ENCODE measurements at regions not wholly inside any gene's neighbourhood (a gene's known extent, or its start where the extent isn't known, plus 50 kb on each side); places are given as distances from the start of the nearest gene placed in this dataset.

DNA sequence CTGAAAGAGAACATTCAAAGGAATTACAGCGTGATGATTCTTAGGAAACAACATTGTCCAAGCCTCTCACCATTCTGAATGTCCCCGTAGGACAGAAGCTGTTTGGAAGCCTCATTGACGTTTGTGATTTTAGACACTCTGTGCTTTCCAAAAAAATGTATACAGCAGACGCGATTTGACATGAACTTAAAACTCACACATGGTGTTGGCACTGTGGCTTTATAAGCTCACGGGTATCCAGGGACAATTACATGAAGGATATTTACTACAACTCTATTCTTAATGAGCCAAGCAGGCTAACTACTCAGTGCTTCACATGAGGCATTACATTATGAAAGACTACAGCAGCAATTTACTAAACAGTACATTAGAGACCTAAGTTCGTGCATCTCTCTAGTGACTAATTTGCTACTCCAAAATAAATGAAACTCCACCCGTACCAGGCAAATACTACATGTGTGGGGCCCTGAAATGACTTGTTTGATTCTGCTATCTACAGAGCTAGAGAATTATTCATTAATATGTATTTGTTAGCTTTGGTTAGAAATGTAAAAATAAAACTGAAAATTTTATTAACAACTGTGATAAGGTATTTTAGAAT, 620.7 kb downstream of the SPRY1 start:
- H3K36me3 ChIP-seq, result no peaks in the 10 kb centered on the region

DNA sequence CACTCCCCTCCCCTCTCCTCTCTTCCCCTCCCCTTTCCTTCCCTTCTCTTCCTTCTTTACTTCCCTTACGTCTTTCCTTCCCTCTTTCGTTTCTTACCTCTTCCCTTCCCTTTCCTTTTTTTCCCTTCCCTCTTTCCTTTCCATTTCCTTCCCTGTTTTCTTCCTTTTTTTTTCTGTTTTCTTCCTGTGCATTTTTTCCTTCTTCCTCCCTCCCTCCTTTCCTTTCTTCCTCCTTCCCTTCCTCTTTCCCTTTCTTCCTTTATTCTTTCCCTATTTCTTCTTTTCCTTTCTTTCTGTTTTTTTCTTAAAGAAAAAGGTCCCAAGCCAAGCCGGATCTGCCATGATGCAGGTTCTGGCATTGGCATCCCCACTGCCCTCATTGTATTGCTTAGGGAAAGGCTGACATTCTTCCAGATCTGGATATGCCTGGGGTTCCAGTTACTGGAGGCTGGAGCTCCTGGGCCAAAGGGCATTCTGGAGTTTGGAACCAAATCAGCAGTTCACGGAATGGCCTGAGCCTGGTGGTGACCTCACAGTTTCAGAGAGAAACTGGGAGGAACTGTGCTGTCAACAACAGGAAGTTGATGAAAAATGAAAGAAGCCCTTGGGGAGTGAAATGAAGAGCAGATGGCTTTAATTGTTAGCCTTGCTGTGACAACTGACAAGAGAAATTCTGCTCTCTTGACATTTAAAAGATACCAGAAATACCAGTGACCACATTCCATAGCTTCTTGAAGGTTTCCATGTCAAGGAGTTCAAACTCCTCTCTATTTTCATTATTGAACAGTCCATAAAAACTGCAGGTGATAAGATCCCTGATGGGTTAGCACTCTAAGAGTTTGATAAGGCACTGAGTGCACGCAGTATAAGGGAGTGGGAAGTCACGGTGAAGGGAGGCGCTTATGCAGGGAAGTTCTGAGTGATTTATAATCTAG, 622.1 kb downstream of the SPRY1 start:
- H3K36me3 ChIP-seq, result no peaks in the 10 kb centered on the region
- peak; percentile 0 for DNase-seq
- no peak overlapping the region for H3K4me3 ChIP-seq
- H3K9me3 ChIP-seq, result no peaks in the 10 kb centered on the region
- no peaks in the 10 kb centered on the region for H3K27me3 ChIP-seq

More for the DNA sequence above, 620.7 kb downstream of the SPRY1 start:
- DNase-seq, result no peak
- Histone ChIP-seq H3K27me3 (no peaks in the 10 kb centered on the region), H3K9me3 (no peaks in the 10 kb centered on the region), H3K4me3 (no peak overlapping the region)

DNA sequence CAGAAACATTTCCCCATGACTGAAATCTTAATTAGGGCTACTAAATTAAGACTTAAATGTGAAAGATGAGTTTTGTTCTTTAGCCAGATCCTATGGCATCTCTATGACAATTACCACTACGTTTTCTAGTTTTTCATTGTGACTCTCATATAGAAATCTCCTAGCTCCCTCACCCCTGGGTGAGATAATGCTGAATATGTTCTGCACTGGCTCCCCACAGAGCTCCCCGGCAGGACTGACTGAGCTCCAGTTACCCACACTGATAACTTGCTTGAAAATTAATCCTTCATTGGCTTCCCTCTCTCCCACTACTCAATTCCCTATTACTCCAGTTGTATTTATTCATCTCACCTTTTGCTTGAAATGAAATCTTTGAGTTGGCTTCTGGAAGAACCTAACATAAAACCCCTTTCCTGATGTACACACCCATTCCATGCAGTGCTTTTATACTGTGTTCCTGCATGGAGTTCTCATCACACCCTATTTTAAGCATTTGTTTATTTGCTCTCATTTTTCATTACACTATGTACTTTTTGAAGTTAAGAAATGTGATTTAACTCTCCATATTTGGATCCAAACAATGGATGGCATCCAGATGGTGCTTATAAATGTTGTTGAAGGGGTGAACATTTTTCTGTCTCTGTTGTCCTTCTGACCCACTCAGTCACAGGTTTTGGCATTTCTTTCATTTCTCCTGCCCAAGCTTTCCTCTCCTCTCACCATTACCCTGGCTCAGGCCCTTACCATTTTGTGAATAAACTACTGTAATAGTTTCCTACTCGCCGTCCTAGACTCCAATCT, 623.4 kb downstream of the SPRY1 start:
- Histone ChIP-seq H3K4me3 (no peak overlapping the region), H3K27me3 (no peaks in the 10 kb centered on the region), H3K9me3 (no peaks in the 10 kb centered on the region), H3K36me3 (no peaks in the 10 kb centered on the region)
- DNase-seq, result no peak

DNA sequence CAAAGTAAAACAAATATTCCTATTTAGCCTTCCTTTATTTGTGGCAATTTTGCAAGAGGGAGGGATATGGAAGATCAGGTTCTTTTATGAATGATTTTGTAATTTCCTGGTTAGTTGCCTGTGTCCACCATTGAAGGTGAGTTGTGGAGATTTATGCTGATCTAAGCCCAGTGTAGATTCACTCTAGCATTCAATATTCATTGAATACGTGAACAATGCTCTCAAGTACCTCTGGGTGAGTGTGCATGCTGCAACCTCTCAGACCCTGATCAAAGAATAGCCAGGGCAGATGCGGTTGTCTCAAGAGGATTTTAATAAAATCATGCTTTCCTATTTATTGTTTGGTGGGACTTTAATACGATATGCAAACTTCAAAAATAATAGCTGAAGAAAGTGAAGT, 628.4 kb downstream of the SPRY1 start:
- H3K4me3 ChIP-seq, result no peak overlapping the region
- H3K27me3 ChIP-seq, result no peaks in the 10 kb centered on the region

DNA sequence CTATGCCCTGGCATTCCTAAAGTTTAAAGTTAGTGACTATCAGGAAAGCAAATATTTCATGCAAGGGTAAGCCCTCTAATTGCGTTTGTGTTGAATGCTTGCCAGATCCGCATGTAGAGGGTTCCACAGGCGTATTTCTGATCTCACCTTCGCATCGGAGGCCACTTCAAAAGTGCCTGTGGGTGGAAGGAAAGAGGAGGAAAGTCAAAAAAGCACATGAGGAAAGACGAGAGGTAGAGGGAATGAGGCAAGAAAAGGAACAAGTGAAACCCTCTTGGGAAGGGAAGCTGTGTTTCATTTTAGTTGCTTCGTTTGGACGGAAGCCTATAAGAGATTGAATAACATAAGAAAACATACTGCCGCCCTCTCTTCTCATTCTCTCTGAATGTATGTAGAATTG, 628.8 kb downstream of the SPRY1 start:
- Histone ChIP-seq H3K9me3 (no peaks in the 10 kb centered on the region), H3K36me3 (no peaks in the 10 kb centered on the region), H3K27me3 (no peaks in the 10 kb centered on the region), H3K4me3 (no peak overlapping the region)
- no peak for DNase-seq

More for the DNA sequence above, 628.4 kb downstream of the SPRY1 start:
- Histone ChIP-seq H3K36me3 (no peaks in the 10 kb centered on the region), H3K9me3 (no peaks in the 10 kb centered on the region)
- DNase-seq, result no peak

GRCh38 chr4:124028182-124028581, 631.6 kb downstream of the SPRY1 start:
- no peak overlapping the region for H3K4me3 ChIP-seq
- H3K36me3 ChIP-seq, result no peaks in the 10 kb centered on the region
- H3K27me3 ChIP-seq, result no peaks in the 10 kb centered on the region
- no peaks in the 10 kb centered on the region for H3K9me3 ChIP-seq
- DNase-seq, result no peak

- H3K4me3 ChIP-seq, result no peak overlapping the region
- H3K27me3 ChIP-seq, result no peaks in the 10 kb centered on the region
- no peaks in the 10 kb centered on the region for H3K36me3 ChIP-seq
- DNase-seq, result no peak
- no peaks in the 10 kb centered on the region for H3K9me3 ChIP-seq
Measured at GRCh38 chr4:124030147-124030546, 633.6 kb downstream of the SPRY1 start.

GRCh38 chr4:124032035-124032434, 635.4 kb downstream of the SPRY1 start:
- no peak overlapping the region for H3K4me3 ChIP-seq
- H3K36me3 ChIP-seq, result no peaks in the 10 kb centered on the region
- no peaks in the 10 kb centered on the region for H3K27me3 ChIP-seq
- no peak for DNase-seq
- no peaks in the 10 kb centered on the region for H3K9me3 ChIP-seq

DNA sequence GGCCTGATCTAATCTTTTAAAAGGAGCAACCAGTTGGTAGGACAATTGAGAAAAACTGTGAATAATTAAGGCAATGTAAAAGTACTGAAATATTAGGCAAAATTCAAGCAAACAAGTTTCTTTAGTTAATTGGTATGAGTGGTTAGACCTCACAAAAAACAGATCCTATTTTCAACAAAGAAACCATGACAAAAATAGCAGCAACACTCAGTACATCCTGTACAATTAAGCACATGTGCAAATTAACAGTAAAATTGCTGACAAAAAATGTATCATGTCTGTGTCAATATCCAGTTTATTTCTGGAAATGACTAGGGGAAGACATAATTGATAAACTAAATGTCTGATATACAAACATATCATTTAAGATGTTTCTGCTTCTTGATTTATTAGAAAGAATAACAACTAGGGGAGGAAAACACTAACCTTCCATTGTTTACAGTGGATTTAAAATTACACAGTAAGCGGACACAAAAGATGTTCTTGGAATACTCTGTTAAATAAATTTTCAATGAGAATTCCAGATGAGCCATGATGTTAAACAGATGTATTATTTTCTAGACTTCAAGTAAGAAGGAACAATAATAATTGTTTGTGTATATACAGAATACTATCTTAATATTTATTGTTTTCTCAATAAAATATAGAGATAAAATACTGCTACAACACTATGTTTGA, 638.9 kb downstream of the SPRY1 start:
- no peaks in the 10 kb centered on the region for H3K36me3 ChIP-seq
- H3K27me3 ChIP-seq, result no peaks in the 10 kb centered on the region
- no peak overlapping the region for H3K4me3 ChIP-seq
- no peaks in the 10 kb centered on the region for H3K9me3 ChIP-seq
- no peak for DNase-seq

DNA sequence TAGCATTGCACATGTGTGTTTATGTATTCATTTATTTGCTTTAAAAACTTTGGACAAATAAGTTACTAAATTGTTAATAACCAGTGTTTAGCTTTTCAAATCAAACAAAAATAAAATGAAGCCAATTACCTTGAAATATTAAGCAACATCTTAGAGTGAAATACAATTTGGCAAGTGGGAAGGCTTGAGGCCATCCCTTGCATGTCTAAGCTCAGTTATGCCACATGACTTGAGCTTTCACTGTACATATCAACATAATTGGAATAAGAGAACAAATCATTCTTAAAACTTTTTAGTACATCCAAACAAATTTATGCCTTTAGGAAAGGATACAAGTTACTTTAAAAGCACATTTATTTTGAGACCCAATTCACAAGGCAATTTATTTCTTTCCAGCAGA, 640.6 kb downstream of the SPRY1 start:
- no peak overlapping the region for H3K4me3 ChIP-seq
- no peaks in the 10 kb centered on the region for H3K27me3 ChIP-seq
- no peak for DNase-seq
- H3K9me3 ChIP-seq, result no peaks in the 10 kb centered on the region
- no peaks in the 10 kb centered on the region for H3K36me3 ChIP-seq

GRCh38 chr4:124044330-124044729, 647.7 kb downstream of the SPRY1 start:
- DNase-seq, result no peak
- Histone ChIP-seq H3K4me3 (no peak overlapping the region), H3K9me3 (0 out of 2 replicates have a peak, but pooled peaks cover 3% of the 10 kb centered on the region), H3K27me3 (no peaks in the 10 kb centered on the region), H3K36me3 (no peaks in the 10 kb centered on the region)

DNA sequence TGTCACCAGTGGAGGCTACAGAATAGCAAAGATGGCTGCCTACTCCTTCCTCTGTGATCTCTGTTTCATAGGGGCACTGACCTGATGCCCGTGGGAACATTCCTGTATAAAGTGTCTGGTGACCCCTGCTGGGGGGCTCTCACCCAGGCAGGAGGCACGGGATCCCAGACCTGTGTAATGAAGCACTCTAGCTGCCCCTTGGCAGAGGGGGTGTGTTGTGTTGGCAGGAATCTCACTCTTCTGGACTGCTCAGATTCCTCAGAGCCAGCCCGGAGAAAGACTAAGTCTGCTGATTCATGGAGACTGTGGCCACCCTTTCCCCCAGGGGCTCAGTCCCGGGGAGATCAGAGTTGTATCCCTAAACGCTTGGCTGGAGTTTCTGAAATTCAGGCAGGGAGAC, 648.3 kb downstream of the SPRY1 start:
- no peak overlapping the region for H3K4me3 ChIP-seq
- H3K36me3 ChIP-seq, result no peaks in the 10 kb centered on the region
- H3K9me3 ChIP-seq, result 0 out of 2 replicates have a peak, but pooled peaks cover 3% of the 10 kb centered on the region
- DNase-seq, result no peak
- H3K27me3 ChIP-seq, result no peaks in the 10 kb centered on the region

- Histone ChIP-seq H3K36me3 (no peaks in the 10 kb centered on the region), H3K27me3 (no peaks in the 10 kb centered on the region), H3K9me3 (0 out of 2 replicates have a peak, but pooled peaks cover 3% of the 10 kb centered on the region), H3K4me3 (no peak overlapping the region)
- no peak for DNase-seq
Measured at GRCh38 chr4:124046190-124046589, 649.6 kb downstream of the SPRY1 start.

- Histone ChIP-seq H3K4me3 (no peak overlapping the region), H3K9me3 (no peaks in the 10 kb centered on the region), H3K36me3 (no peaks in the 10 kb centered on the region), H3K27me3 (no peaks in the 10 kb centered on the region)
- no peak for DNase-seq
Measured at GRCh38 chr4:124053872-124054538, 657.4 kb downstream of the SPRY1 start.

- no peak overlapping the region for H3K4me3 ChIP-seq
- no peak for DNase-seq
- no peaks in the 10 kb centered on the region for H3K36me3 ChIP-seq
- no peaks in the 10 kb centered on the region for H3K27me3 ChIP-seq
- no peaks in the 10 kb centered on the region for H3K9me3 ChIP-seq
Measured at GRCh38 chr4:124055336-124055735, 657.2 kb downstream of the ANKRD50 start.

- no peaks in the 10 kb centered on the region for H3K9me3 ChIP-seq
- H3K36me3 ChIP-seq, result no peaks in the 10 kb centered on the region
- no peak overlapping the region for H3K4me3 ChIP-seq
- H3K27me3 ChIP-seq, result no peaks in the 10 kb centered on the region
- DNase-seq, result no peak
Measured at GRCh38 chr4:124055896-124056295, 656.6 kb downstream of the ANKRD50 start.

All from MG63 (cell line).